GM18520 (cell line): ENCODE measurements at regions not wholly inside any gene's neighbourhood (a gene's known extent, or its start where the extent isn't known, plus 50 kb on each side); places are given as distances from the start of the nearest gene placed in this dataset.
"Not testable (repeated sequence)": the region's sequence is repeated elsewhere in the genome, so short reads cannot be mapped to it uniquely, and the experiment has no call there.

Experiments used
- ATAC-seq: cut with Tn5 transposase; IDR thresholded peaks from one replicate; pipeline ENCODE4 v1.9.1; 2021; ENCODE audit not compliant: unreplicated experiment

GRCh38 chr2:21331625-21332370 lies 208.0 kb downstream of the TDRD15 start:
- ATAC-seq, result no peak

- no peak for ATAC-seq
Observed at GRCh38 chr2:21332993-21333625, 209.3 kb downstream of the TDRD15 start.

GRCh38 chr2:21333684-21334083 lies 209.9 kb downstream of the TDRD15 start:
- ATAC-seq, result no peak

- no peak for ATAC-seq
Observed at GRCh38 chr2:21346984-21347383, 223.2 kb downstream of the TDRD15 start.

- no peak for ATAC-seq
Observed at GRCh38 chr2:21353879-21354679, 230.3 kb downstream of the TDRD15 start.

- no peak for ATAC-seq
Observed at GRCh38 chr2:21356086-21356856, 232.5 kb downstream of the TDRD15 start.

GRCh38 chr2:21356857-21357255 lies 233.1 kb downstream of the TDRD15 start:
- no peak for ATAC-seq

- no peak for ATAC-seq
Observed at GRCh38 chr2:21358976-21359375, 235.2 kb downstream of the TDRD15 start.

GRCh38 chr2:21361384-21361783 lies 237.6 kb downstream of the TDRD15 start:
- ATAC-seq, result no peak

GRCh38 chr2:21361957-21362486 lies 238.3 kb downstream of the TDRD15 start:
- ATAC-seq, result no peak

- ATAC-seq, result no peak
Observed at GRCh38 chr2:21363364-21363763, 239.6 kb downstream of the TDRD15 start.

- ATAC-seq, result no peak
Observed at GRCh38 chr2:21367421-21367820, 243.7 kb downstream of the TDRD15 start.

GRCh38 chr2:21369787-21370186 lies 246.0 kb downstream of the TDRD15 start:
- ATAC-seq, result no peak

GRCh38 chr2:21371499-21372003 lies 247.8 kb downstream of the TDRD15 start:
- no peak for ATAC-seq

- ATAC-seq, result no peak
Observed at GRCh38 chr2:21372654-21373053, 248.9 kb downstream of the TDRD15 start.

- no peak for ATAC-seq
Observed at GRCh38 chr2:21376864-21377263, 253.1 kb downstream of the TDRD15 start.

- ATAC-seq, result no peak
Observed at GRCh38 chr2:21379140-21379539, 255.4 kb downstream of the TDRD15 start.

GRCh38 chr2:21379668-21380067 lies 255.9 kb downstream of the TDRD15 start:
- not testable (repeated sequence) for ATAC-seq

- no peak for ATAC-seq
Observed at GRCh38 chr2:21381421-21381820, 257.7 kb downstream of the TDRD15 start.

GRCh38 chr2:21382701-21383520 lies 259.1 kb downstream of the TDRD15 start:
- no peak for ATAC-seq
